ENCODE measurements at regions not wholly inside any gene's neighbourhood (a gene's known extent, or its start where the extent isn't known, plus 50 kb on each side); places are given as distances from the start of the nearest gene placed in this dataset.

DNA sequence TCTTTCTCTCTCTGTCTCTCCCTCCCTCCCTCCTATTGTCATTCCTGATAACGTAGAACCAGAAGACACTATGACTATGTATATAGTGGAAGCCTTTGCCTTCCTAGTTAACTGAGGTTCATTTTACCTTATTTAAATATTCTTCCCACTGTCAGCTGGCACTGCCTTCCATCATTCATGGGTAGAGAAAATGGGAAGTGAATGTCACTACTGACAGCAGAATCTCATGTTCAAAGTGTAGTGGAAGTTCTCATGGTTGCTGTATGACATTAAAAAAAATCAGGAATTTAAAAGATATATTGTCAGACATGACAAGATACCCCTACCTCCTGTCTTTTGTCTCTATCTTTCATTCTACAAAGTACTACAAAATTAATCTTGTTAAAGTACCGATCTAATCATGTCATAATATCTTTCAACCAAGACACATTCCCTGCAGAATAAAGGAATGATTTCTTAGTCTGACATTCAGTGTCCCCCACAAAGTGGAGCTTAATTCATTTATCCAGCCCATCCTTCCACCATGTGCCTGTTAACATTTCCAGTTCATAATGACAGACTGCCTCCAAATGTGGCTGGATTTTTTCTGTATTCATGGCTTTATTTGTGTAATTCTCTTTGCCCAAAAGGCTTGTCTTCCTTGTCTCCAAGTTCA is 250.1 kb upstream of the CDH20 start:
- H3K4me3 ChIP-seq (ENCODE audit: low read depth, low read length, poor library complexity, severe bottlenecking) = no peak overlapping the region
- TF ChIP-seq EZH2 (IDR thresholded peaks at IDR 0.05; ENCODE audit: borderline replicate concordance, low read depth, low read length, poor library complexity, severe bottlenecking) = no peak
- TF ChIP-seq, protein P1, sequence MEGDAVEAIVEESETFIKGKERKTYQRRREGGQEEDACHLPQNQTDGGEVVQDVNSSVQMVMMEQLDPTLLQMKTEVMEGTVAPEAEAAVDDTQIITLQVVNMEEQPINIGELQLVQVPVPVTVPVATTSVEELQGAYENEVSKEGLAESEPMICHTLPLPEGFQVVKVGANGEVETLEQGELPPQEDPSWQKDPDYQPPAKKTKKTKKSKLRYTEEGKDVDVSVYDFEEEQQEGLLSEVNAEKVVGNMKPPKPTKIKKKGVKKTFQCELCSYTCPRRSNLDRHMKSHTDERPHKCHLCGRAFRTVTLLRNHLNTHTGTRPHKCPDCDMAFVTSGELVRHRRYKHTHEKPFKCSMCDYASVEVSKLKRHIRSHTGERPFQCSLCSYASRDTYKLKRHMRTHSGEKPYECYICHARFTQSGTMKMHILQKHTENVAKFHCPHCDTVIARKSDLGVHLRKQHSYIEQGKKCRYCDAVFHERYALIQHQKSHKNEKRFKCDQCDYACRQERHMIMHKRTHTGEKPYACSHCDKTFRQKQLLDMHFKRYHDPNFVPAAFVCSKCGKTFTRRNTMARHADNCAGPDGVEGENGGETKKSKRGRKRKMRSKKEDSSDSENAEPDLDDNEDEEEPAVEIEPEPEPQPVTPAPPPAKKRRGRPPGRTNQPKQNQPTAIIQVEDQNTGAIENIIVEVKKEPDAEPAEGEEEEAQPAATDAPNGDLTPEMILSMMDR (conservative IDR thresholded peaks at IDR 0.05; ENCODE audit: low read depth, low read length) = no peak
- BruUV-seq (replicated peaks) = no TSS peak
- ChIA-PET POLR2A (ENCODE audit: low non-redundant PET) (no interaction called here), CTCF (no interaction called here)
- H3K9me3 ChIP-seq (ENCODE audit: low read depth, low read length, poor library complexity, severe bottlenecking) = no peaks in the 10 kb centered on the region
- no peaks in the 10 kb centered on the region for H3K27me3 ChIP-seq (replicated peaks; ENCODE audit: insufficient read depth, low read depth, low read length, poor library complexity)
- DNase-seq (ENCODE audit: low spot score) = no peak
- no peaks in the 10 kb centered on the region for H3K4me1 ChIP-seq (ENCODE audit: insufficient read depth, low read length, poor library complexity, severe bottlenecking)
- no peak overlapping the region for H3K27ac ChIP-seq (ENCODE audit: low read depth, low read length, poor library complexity, severe bottlenecking)
- intact Hi-C loops (cut with micrococcal nuclease; ENCODE audit: unreplicated experiment) = no loop called here
- H3K36me3 ChIP-seq (ENCODE audit: insufficient read depth, low read length, poor library complexity, severe bottlenecking) = no peaks in the 10 kb centered on the region

GRCh38 chr18:61085036-61085435 is 248.2 kb upstream of the CDH20 start:
- H3K9me3 ChIP-seq (ENCODE audit: low read depth, low read length, poor library complexity, severe bottlenecking) = no peaks in the 10 kb centered on the region
- no peak overlapping the region for H3K27ac ChIP-seq (ENCODE audit: low read depth, low read length, poor library complexity, severe bottlenecking)
- ChIA-PET CTCF (no interaction called here), POLR2A (ENCODE audit: low non-redundant PET) (no interaction called here)
- no peak overlapping the region for H3K4me3 ChIP-seq (ENCODE audit: low read depth, low read length, poor library complexity, severe bottlenecking)
- no peaks in the 10 kb centered on the region for H3K36me3 ChIP-seq (ENCODE audit: insufficient read depth, low read length, poor library complexity, severe bottlenecking)
- TF ChIP-seq EZH2 (IDR thresholded peaks at IDR 0.05; ENCODE audit: borderline replicate concordance, low read depth, low read length, poor library complexity, severe bottlenecking) = no peak
- TF ChIP-seq, protein P1 (conservative IDR thresholded peaks at IDR 0.05; ENCODE audit: low read depth, low read length) = no peak
- no peaks in the 10 kb centered on the region for H3K27me3 ChIP-seq (replicated peaks; ENCODE audit: insufficient read depth, low read depth, low read length, poor library complexity)
- no TSS peak for BruUV-seq (replicated peaks)
- intact Hi-C loops (cut with micrococcal nuclease; ENCODE audit: unreplicated experiment) = no loop called here
- no peaks in the 10 kb centered on the region for H3K4me1 ChIP-seq (ENCODE audit: insufficient read depth, low read length, poor library complexity, severe bottlenecking)
- DNase-seq (ENCODE audit: low spot score) = no peak

GRCh38 chr18:61085761-61086160 is 247.5 kb upstream of the CDH20 start:
- H3K4me3 ChIP-seq (ENCODE audit: low read depth, low read length, poor library complexity, severe bottlenecking) = no peak overlapping the region
- DNase-seq (ENCODE audit: low spot score) = no peak
- intact Hi-C loops (cut with micrococcal nuclease; ENCODE audit: unreplicated experiment) = no loop called here
- no peaks in the 10 kb centered on the region for H3K36me3 ChIP-seq (ENCODE audit: insufficient read depth, low read length, poor library complexity, severe bottlenecking)
- H3K9me3 ChIP-seq (ENCODE audit: low read depth, low read length, poor library complexity, severe bottlenecking) = no peaks in the 10 kb centered on the region
- ChIA-PET POLR2A (ENCODE audit: low non-redundant PET) (no interaction called here), CTCF (no interaction called here)
- H3K27ac ChIP-seq (ENCODE audit: low read depth, low read length, poor library complexity, severe bottlenecking) = no peak overlapping the region
- BruUV-seq (replicated peaks) = no TSS peak
- H3K27me3 ChIP-seq (replicated peaks; ENCODE audit: insufficient read depth, low read depth, low read length, poor library complexity) = no peaks in the 10 kb centered on the region
- TF ChIP-seq, protein P1 (conservative IDR thresholded peaks at IDR 0.05; ENCODE audit: low read depth, low read length) = no peak
- no peak for TF ChIP-seq EZH2 (IDR thresholded peaks at IDR 0.05; ENCODE audit: borderline replicate concordance, low read depth, low read length, poor library complexity, severe bottlenecking)
- H3K4me1 ChIP-seq (ENCODE audit: insufficient read depth, low read length, poor library complexity, severe bottlenecking) = no peaks in the 10 kb centered on the region

All from A673 (cell line).